ENCODE measurements at regions not wholly inside any gene's neighbourhood (a gene's known extent, or its start where the extent isn't known, plus 50 kb on each side); places are given as distances from the start of the nearest gene placed in this dataset.
"Not testable (repeated sequence)": the region's sequence is repeated elsewhere in the genome, so short reads cannot be mapped to it uniquely, and the experiment has no call there.

DNA sequence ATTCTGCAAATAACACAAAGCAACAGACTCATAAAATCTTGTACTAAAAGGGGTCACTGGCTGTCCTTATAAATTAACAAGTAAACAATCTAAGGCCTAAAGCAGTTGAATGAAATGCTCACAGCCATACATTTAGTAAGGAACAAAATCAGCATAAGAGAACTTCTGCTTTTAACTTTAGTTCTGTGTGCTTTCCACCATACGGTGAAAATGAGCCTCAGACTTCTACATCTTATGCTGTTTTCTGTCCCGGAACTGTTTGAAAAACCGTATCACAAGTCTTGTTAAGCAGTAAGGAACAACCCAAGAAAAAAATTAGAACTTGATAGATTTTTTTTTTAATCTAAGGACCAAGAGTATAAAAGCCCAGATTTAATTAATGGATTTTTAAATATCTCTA lies 549.1 kb upstream of the MIR17HG start:
- DNase-seq, result no peak

DNA sequence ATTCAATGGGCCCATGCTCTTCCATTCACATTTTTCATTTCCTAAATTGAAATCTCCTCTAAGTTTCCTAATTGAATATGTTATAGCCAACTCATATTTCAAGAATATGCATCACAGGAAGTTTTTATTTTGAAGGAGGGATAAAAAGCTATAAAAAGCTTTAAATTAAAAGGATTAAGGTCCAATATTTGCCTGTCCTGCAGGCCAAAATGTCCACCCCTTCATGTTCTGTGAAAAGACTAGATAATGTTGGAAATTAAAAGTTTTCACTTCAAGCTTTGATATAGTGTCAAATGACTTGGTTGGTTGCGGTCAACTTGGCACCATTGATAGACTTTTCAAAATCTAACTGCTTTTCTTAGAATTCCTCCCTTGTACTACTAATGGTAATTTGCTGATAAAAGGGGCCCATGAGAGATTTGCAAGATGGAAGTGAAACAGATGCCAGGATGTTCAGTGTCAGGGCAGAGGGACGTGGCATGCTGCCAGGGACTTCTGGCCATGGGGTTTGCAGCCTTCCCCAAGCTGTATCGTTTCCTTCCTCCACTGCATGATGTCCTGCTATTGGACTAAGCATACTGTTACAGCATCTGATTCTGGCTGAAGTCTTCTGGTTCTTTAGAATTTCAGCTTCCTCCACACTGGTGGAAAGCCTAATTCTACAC lies 547.3 kb upstream of the MIR17HG start:
- DNase-seq, result no peak

DNA sequence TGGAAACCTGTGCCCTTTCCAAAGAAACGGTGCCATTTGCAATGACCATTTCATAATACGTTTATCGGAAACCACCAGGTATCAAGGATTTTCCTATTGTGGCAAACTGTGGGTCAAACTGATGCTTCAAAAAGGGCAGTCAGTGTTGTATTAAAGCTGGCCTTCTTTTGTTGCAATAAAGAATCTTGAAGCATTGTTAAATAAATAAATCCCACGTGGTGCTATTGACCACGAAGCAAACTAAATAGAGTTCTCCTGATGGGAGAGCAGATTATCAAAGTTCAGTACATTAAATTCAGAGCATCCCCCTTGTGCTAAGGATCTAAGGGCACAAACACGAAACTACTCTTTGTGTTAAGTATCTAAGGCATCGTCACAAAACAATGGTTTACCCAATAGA lies 545.9 kb upstream of the MIR17HG start:
- DNase-seq, result no peak

DNA sequence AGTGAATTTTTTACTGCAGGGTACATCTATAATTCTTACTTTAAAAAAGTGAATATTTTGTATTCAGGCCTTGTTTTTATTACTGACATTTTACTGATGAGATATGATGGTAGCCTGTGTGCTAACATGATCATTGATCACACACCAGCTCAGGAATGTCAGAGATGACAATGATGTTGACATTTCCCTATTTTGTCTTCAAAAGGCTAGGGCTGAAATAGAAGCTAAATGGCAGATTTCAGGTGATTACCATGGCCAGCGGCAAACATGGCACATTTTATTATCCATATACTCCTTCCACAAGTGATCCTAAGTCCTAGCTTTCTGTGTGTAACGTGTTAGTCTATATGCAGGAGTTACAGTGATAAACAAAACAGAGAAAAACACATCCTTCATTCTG lies 544.3 kb upstream of the MIR17HG start:
- DNase-seq, result no peak

DNA sequence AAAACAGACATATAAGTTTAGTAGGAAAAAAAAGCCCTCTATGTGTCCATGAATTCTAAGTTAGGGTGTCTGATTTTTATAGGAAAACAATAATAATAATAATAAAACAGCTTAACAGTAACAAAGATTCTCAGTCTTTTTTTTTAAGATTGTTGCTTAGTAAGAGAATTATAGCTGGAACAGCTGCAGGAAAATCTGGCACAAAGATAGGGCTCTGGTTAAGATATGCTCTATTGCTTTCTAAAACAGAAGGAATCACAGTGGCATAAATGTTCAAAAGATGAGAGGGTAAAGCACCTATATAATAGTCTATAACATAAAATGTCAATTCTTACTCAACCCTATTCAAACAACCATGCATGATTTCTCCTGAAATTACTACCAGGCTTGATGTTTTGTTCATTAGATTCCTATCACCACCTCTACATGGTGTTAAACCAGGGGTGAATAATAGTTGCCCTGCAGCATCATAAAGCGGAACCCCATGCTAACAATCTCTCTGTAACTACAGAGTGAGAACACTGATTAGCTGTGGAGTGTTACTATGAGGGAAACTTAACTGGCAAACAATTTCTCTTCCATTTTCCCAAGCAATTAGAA lies 541.4 kb upstream of the MIR17HG start:
- no peak for DNase-seq

DNA sequence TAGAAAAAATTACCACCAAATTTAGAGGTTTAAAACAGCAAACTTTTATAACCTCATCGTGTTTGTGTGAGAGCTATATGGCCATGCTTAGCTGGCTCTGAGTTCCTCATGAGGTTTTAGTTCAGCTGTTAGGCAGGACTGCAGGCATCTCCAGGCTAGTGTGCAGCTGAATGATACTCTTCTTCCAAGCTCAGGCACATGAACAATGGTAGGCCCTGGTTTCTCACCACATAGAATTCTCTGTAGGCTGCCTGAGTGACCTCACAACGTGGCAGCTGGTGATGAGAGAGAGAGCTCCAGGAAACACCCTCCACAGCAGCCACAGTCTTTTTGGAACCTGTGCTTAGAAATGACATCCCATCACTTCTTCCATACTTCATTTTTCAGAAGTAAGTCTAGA lies 540.6 kb upstream of the MIR17HG start:
- no peak for DNase-seq

DNA sequence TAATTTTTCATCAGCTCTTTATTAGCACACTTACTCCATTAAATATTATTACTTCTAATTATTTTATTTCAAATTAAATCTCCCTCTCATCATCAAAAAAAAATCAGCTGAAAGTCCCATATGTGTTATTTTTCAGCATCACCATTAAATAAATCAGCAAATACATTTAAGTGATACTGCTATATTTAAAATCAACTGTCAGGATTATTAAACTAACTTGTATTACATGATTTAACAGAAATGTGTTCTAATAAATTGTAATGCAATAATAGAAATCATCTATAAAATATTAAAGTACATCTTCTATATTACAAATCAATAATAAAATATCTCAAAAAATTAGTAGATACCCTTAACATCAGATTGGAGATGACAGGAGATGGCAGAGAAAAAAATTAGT lies 538.6 kb upstream of the MIR17HG start:
- DNase-seq, result no peak

DNA sequence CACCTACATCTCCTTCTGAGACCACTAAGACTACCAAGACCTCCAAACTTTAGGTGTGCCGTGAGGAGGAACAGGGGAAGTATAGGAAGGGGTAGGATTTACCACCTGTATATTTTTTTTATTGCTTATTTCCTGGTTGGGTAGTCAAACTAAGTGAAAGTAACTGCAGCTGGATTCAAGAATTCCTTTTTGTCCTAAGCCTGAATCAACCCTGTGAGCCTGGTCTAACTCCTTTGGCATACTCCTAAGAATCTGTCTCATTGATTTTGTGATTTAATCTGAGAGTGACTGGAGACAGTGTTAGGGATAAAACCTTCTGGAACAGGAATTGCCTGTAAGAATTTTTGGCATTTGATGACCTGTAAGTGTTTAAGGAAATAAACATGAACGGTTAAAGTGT lies 523.5 kb upstream of the MIR17HG start:
- DNase-seq, result no peak

DNA sequence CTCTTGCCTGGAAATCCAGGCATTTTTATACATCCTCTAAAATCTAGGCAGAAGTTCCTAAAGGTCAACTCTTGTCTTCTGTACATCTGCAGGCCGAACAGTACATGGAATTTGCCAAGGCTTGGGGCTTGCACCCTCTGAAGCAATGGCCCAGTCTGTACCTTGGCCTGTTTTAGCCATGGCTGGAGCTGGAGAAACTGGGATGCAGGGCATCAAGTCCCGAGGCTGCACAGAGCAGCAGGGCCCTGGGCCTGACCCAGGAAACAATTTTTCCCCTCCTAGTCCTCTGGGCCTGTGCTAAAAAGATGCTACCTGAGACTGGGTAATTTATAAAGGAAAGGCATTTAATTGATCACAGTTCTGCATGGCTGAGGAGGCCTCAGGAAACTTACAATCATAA lies 520.8 kb upstream of the MIR17HG start:
- no peak for DNase-seq

DNA sequence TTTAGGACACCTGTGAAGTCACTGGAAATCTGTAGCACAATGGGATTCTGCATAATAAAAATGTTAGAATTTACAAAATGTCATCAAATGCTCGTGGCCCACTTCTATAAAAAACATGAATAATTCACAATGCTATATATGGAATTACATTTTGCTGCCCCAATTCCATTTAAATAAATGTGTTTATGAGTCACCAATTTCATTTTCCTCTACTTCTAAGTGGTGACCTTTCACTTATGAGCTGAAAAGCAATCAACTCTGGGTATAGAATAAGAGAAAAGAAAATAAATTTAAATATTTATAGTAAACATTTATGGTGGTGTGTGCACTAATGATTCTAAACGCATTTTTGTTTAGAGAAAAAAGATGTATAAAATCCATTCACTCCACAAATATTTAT lies 516.7 kb upstream of the MIR17HG start:
- DNase-seq, result no peak

DNA sequence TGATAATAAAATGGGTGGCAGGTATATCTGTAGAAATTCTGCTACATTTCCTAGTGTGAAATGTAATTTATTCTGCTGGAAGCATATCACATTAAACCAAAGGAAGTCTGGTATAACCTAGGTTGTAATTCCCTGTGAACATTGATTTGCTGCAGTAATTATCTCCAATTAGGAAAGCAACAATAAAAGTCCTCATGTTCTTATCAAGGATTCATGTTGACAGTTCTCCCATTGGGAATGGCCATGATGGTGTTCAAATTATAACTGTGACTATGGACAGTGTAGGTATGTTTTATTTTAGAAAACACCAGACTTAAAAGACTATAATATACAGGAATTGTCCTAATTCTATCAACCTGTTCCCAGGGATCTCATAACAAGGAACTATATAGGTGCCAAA lies 513.5 kb upstream of the MIR17HG start:
- DNase-seq, result no peak

DNA sequence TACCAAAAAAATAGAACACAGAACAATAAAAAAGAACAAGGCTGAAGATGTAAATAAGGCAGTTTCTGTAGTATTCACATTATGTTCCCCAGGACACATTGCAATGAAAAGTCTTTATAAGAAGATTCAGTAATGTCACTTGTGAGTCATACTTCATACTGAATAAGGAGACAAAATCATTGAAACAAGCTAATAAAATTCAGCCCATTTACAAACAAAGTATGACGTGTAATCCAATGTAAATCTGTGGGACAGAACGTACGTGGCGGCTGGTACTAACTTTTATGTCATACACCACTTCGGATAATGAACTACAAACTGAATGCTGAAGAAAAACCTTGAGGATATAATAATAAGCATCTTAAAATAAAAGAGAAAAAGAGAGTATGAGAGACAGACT lies 512.8 kb upstream of the MIR17HG start:
- no peak for DNase-seq

DNA sequence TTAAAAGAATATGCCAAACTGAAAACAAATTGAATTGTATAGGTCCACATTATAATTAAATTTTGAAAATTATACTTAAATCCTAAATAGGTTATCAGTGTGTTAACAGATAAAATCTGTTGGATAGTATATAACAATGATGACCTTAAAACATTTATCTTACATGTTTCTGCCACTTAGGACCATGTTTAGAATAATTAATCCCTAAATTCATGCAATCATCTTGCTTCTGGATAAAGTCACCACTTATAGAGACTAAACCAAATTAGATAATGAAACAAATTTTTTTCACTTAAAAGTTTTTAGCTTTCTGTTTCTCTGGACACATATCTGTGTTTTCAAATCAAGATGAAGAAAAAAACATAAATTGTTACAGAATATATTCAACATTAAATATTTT lies 511.7 kb upstream of the MIR17HG start:
- no peak for DNase-seq

DNA sequence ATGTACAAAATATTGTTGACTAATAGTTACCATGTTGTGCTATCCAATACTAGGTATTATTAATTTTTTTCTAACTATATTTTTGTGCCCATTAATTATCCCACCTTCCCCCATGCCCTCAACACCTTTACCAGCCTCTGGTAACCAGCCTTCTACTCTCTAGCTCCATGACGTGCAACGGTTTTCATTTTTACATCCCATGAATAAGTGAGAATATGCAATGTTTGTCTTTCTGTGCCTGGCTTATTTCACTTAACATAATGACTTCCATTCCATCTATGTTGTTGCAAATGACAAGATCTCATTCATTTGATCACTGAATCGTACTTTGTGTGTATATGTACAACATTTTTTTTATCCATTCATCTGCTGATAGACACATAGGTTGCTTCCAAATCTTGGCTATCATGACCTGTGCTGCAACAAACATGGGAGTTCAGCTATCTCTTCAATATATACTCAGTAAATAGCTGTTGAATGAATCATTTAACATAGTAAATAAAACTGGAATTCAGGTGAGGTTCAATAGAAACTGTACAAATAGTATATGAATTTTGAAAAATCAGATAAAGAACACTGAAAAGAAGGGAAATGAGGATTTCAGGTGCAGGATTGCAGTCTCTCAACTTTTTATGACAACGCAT lies 509.0 kb upstream of the MIR17HG start:
- no peak for DNase-seq

DNA sequence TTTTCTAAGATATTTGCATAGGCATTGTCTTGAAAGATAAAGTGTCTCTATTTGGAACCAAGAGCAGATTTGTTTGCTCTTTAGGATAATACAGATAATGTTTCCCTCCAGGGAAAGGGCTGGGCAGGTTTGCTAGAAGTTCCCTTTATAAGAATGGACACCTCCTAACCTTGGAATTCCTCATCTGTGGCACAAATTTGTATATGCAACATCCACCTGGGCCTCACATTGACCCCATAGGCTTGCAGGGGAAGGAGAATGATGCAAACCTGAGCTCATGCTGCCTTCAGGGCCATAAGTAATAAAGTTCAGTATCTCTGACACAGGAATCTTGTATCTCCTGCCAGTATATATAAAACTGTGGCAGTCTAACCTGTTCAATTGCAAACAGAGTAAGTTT lies 508.4 kb upstream of the MIR17HG start:
- no peak for DNase-seq

DNA sequence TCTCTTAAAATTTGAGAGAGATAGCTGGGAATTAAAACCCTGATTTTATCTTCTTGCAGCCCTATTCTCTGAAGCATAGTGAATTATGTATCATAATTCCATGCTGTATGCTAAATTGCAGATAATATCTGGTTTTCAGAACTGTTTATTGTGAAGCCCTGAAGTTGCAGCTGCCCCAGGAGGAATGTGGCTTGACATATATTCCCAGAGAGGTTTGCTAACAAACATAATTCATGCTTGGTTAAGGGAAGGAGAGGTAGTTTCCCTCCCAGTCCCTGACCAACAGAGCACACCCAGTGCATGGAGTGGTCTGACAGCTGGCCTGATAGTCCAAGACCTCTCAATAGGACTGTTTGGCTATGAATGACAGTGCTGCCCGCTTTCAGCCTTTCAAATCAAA lies 500.6 kb upstream of the MIR17HG start:
- DNase-seq, result no peak

DNA sequence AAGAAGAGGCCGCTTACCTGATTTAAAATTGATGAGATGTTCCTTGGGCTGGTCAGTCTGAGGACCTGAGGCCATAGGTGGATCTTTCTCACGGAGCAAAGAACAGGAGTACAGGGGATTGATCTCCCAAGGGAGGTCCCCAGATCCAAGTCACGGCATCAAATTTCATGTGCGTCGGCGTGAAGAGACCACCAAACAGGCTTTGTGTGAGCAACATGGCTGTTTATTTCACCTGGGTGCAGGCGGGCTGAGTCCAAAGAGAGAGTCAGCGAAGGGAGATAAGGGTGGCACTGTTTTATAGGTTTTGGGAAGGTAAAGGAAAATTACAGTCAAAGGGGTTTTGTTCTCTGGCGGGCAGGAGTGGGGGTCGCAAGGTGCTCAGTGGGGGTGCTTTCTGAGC lies 493.8 kb upstream of the MIR17HG start:
- DNase-seq, result not testable (repeated sequence)

DNA sequence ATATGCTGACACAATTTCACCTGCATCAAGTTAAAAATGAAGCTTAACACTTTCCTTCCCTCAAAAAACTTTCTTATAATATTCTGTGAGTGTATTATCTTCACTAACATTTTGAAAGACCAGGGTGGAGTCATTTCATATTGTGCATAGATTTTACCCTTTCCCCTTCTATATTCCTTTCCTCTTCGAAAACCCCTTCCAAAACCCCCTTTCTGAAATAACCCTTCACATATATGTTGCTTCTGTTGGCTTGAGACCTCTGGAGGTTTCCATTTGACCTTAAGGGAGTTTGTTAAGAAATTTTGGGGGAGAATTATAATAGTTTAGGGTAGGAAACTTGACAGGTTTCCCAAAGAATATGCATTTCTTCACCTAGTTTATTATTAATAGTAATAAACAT lies 489.6 kb upstream of the MIR17HG start:
- DNase-seq, result no peak

DNA sequence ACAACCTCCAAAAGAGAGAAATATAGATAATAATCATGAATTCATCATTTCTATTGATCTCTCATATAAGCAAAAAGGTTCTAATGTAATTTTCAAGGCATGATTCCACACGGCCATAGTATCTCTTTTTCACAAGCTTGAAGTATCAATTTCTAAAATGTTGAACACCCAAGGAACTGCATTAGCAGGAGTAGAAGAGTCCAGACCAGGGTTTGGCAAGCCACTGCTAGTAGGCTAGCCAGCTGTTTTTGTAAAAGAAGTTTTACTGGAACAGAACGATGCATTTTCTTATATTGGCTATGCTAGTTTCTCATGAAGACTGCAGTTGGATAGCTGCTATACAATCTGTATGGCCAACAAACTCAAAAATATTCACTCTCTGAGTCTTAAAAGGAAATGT lies 481.5 kb upstream of the MIR17HG start:
- DNase-seq, result no peak

DNA sequence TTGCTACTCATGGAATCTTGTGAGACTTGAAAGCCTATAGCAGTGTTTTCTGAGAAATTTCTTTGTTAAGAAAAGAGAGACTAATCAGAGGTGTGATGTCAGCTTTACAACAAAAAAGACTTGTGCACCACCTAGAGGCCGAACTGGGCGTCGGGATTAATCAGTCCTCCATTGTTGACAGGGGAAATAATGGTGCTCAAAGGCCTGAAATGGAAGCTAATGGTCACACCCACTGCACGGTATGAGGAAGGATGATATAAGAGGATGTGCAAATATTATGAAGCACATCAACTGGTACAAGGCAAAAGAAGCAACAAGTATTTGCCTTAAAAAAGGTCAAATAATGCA lies 480.2 kb upstream of the MIR17HG start:
- DNase-seq, result peak; percentile 53

DNA sequence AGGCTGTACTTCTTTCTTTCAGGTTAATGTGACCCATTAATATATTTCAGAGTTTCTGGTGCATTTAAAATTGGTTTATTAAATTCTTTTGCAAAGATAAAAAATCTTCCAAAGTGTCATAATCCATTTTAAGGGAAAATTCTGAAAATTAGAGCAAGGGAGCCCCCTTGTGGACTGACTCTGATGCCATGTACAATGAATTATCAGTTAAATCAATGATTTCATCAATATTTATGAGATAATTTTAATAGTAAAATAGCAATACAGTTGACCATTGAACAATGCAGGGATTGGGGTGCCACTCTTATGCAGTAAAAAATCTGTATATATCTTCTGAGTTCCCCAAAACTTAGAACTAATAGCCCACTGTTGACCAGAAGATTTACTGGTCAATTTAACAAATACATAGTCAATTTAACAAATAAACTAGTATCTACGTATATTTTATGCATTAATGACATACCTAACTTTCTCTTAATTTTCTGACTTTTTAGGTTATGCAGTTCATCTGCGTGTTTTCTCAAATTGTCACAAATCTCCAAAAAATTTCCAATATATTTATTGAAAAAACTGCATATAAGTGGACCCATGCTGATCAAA lies 479.1 kb upstream of the MIR17HG start:
- DNase-seq, result no peak

DNA sequence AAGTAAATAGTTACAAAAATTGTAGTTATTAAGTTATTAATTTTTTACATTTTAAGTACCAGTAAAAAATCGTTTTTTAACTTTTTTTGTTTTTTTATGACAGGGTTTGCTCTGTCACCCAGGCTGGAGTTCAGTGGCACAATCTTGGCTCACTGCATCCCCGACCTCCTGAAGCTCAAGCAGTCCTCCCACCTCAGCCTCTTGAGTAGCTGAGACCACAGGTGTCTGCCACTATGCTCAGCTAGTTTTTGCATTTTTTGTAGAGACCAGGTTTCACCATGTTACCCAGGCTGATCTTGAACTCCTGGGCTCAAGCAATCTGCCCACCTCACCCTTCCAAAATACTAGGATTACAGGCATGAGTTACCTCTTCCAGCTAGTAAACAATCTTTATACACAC lies 477.9 kb upstream of the MIR17HG start:
- no peak for DNase-seq

DNA sequence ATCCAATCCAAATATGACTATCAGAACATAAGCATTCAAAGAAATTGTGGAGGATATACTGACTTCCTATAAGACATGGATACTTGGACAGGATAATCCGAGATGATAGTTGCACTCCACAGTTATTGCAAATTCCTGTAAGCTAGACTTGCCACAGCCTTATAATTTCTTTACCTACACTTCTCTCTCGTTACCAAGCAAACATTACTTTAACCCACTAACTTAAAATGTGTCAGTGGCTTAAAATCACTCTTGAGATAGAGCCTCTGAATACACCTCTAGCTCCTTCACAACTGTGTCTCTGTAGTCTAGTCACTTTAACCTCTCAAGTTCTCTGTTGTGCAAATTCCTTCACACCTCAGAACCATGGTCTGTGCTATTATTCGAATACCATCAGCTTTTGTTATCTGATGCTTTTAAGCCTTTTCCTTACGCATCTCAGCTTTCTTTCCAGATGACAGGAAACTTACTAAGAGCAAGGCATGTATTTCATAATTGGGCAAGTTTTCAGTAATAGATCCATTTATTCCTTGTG lies 474.9 kb upstream of the MIR17HG start:
- no peak for DNase-seq

DNA sequence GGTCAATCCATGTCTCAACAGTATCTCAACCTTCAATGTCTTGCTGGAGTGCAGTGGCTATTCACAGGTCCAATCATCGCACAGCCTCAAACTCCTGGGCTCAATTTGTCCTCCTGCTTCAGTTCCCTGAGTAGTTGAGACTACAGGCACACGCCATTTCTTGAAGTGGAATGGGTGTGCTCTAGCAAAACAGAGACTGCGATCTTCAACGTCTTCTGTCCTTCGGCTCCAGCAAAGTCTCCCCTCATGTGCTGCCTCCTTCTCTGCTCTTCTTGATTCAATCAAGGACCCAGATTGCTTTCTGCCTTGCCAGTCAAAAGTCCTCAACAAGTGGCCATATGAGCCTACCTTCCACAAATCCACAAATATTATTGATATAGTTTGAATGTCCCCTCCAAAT lies 466.7 kb upstream of the MIR17HG start:
- no peak for DNase-seq
